ENCODE measurements at regions not wholly inside any gene's neighbourhood (a gene's known extent, or its start where the extent isn't known, plus 50 kb on each side); places are given as distances from the start of the nearest gene placed in this dataset.
"Not testable (repeated sequence)": the region's sequence is repeated elsewhere in the genome, so short reads cannot be mapped to it uniquely, and the experiment has no call there.

DNA sequence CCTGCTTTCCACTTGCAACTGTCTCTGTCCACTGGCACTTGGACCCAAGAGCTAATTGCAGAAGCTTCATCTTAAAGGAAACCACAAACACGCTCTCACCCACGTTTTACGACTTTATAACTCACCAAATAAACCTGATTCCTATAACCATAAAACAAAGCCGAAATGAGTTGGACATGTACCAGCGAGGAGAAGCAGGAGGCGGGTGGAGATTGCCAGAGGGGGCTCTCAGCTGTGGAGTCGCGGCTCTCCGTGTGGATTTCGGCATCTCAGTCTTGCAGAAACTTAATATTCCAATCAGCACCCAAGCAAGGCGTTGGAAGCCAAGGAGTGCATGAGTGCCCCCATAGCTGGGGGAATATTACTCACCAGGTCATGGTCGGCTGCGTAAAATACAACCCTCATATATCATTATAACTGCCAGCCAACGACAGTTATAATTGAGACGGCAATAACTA is 483.6 kb downstream of the MN1 start:
- DNase-seq, result peak; percentile 85
- in situ Hi-C loops (cut with HindIII; ENCODE audit: low pct_ligation_motif_present, low pct_unique_long_range_greater_than_20kb, low sequenced_read_pairs), result no loop called here

DNA sequence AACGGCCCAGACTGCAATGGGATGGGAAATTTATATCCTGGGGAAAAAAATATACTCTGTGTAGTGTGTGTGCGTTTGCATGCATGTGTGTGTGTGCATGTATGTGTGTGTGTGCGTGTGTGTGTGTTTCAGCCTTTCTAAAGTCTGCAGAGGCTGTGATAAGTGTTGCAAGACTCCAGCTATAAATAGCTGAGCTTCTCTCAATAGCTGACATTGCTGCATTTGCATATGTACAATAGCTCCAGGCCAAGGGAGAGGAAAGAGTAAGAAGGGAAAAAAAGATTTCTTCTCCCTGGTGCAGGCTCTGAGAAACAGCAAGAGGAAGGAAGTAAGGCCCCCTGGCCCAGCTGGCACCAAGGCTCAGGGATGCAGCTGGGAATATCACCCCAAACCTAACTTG is 483.0 kb downstream of the MN1 start:
- no peak for DNase-seq

DNA sequence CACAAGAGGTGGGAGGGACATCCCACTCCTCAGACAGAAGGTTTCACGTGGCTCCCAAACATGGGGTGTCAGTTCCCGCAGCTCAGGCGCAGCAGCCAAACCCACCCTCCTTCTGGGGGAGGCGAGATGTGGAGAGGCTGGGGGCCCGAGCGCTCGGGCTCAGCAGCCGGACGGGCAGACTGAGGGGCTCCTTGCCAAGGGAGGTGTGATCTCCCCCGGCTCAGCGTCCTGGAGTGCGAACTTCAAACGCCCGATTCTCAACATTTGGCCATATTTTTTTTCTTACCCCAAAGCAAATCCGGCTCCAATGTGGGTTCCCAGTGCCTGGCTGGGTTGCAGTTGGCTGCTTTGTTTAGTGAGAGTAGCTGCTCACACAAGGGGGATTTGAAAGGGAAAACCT is 477.9 kb downstream of the MN1 start:
- in situ Hi-C loops (cut with HindIII; ENCODE audit: low pct_ligation_motif_present, low pct_unique_long_range_greater_than_20kb, low sequenced_read_pairs), result no loop called here

More for the DNA sequence above, 483.0 kb downstream of the MN1 start:
- in situ Hi-C loops (cut with HindIII; ENCODE audit: low pct_ligation_motif_present, low pct_unique_long_range_greater_than_20kb, low sequenced_read_pairs), result no loop called here

DNA sequence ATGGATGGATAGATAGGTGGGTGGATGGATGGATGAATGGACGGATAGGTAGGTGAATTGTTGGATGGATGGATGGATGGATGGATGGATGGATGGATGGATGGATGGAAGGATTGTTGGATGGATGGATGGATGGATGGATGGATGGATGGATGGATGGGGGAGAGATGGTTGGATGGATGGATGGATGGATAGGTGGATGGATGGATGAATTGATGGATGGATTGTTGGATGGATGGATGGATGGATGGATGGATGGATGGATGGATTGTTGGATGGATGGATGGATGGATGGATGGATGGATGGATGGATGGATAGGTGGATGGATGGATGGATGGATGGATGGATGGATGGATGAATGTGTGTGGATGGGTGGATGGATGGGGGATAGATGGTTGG is 476.6 kb downstream of the MN1 start:
- DNase-seq; in situ Hi-C loops (cut with HindIII; ENCODE audit: low pct_ligation_motif_present, low pct_unique_long_range_greater_than_20kb, low sequenced_read_pairs): not testable (repeated sequence)

More for the DNA sequence above, 477.9 kb downstream of the MN1 start:
- DNase-seq, result no peak

DNA sequence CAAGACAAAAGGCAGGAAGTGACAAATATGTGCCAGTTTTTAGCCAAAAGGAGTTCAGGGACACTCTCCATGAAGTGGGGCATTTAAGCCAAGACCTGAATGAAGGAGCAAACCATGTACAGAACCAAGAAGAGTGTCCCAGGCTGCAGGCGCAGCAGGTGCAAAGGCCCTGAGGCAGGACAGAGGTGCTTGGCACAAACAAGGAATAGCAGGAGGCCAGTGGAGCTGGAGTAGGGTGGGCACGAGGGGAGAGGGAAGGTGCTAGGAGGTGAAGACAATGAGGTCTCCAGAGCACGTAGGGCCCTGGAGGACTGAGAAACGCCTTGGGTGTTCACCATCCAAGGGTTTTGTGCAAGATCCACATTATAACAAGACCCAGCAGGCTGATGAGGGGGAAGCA is 474.1 kb downstream of the MN1 start:
- in situ Hi-C loops (cut with HindIII; ENCODE audit: low pct_ligation_motif_present, low pct_unique_long_range_greater_than_20kb, low sequenced_read_pairs), result no loop called here
- DNase-seq, result no peak

DNA sequence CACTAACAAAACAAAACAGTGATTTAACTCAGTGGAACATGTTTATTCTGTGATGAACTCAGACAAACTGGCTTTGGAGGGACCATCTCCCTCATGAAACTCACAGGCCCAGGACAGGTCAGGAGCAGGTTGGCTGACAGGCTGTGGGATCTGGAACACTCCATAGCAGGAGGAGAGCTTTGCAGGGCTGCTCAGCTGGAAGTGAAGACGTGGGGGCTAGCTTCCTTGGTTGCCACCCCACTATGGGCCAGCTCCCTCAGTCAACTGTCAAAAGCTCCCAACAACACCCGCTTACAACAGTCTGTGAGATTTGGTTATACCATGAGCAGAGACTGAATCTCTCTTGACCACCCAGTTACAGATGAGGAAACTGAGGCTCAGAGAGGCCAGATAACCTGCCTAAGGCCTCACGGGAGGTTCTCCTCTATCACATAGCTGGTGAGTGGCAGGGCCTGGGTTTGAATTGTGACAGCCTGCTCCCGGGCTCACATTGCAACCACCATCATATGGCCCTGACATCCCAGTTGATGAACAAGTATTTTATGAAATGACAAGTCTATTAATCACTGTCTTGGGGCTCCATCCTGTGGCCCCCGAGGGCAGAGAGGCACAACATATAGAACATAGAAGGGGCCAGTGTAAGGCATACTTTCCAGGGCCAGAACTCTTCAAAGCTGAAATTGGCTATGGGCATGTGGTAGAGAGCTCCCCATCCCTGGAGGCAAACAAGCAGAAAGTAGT is 473.4 kb downstream of the MN1 start:
- no peak for DNase-seq
- in situ Hi-C loops (cut with HindIII; ENCODE audit: low pct_ligation_motif_present, low pct_unique_long_range_greater_than_20kb, low sequenced_read_pairs), result no loop called here

DNA sequence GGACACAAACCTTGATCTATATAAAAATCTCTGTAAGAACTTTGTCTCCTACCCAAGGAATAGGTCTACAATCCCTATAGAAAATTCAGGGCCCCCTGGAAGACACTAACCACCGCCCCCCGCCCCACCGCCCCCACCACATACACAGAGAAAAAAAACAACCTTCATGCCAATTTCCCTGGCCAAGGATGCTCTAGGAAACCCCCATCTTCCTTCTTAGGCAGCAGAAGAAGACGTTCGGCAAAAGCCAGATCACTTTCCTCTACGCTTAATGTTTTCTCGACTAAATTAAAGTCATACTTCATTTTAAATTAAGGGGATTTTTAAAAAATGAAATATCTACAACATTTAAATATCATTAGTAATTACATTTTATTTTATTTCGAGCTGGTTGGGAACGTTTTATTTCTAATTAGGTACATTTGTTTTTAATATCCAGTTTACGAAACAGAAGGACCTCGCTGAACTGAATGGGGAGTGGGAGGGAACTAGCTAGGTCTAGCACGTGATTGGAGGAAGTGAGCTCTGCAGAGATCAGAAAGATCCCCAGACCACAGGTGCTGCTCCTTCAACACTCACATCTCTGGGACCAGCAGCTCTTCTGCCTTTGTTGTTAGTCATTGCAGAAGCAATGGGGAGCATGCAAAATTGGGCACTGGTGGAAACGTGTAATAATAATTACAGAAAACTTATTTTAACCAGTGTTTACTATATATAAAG is 472.3 kb downstream of the MN1 start:
- DNase-seq, result no peak

DNA sequence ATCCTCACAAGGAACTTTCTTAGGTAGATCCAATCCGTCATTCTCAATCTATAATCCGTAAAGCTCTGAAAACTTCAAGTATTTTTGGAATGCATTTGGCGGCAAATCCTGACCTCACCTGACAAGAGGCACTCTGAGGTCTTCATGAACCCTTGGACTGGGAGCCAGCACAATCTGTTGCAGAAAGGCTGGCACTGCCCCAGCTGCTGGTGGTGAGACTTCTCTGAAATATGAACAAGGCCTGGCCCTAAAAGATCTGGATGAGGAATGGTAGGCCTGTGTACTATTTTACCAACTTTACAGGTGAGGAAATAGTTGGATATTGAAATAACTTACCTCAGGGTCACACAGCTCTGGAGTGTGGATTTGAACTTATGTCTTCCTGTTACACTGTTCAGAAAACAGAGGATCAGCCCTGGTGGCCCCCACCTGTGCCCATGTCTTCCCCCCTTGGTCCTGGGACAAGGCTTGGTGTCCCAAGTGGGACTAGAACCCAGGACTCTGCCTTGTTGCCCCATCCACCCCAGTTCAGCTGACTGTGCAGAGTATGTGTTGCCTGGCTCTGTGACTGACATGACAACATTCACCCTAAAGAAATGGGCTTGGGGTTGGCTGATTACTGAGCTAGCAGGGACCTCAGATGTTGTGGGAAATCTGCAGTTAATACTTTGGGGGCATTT is 471.4 kb downstream of the MN1 start:
- in situ Hi-C loops (cut with HindIII; ENCODE audit: low pct_ligation_motif_present, low pct_unique_long_range_greater_than_20kb, low sequenced_read_pairs), result no loop called here
- no peak for DNase-seq

More for the DNA sequence above, 472.3 kb downstream of the MN1 start:
- in situ Hi-C loops (cut with HindIII; ENCODE audit: low pct_ligation_motif_present, low pct_unique_long_range_greater_than_20kb, low sequenced_read_pairs), result no loop called here

DNA sequence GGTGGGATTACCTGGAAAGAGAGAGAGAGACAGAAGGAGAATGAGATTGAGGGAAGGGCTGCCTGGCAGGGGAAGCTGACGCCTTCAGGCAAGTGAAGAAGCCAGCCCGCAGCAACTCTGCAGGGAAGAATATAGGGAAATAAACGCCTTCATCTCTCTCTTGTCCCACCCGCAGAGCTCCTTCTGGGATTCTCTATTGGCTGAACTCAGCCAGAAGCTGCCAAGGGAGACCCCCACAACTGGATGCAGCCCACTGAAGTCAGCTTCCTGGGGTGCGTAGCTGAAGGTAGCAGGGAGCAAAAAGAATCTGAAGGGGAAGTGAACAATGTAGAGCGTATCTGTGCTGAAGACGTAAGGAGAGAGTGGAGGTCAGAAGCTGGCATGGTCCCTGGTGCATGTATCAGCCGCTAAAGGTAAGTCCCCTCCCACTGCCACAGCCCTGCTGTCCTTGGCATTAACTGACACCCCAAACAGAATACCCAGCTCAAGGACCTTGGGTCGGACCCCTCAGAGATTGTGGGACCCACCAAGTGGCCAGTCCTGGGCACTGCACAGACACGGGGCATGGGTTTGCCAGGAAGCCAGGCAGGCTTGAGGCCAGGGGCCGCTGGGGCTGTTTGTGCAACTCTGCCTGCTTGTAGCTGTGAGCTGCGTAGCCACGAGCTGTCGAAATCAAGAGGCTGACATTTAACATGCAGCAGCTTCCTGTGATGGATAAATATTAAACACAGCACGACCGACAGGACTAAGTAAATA is 469.9 kb downstream of the MN1 start:
- in situ Hi-C loops (cut with HindIII; ENCODE audit: low pct_ligation_motif_present, low pct_unique_long_range_greater_than_20kb, low sequenced_read_pairs), result no loop called here
- DNase-seq, result peak; percentile 50

DNA sequence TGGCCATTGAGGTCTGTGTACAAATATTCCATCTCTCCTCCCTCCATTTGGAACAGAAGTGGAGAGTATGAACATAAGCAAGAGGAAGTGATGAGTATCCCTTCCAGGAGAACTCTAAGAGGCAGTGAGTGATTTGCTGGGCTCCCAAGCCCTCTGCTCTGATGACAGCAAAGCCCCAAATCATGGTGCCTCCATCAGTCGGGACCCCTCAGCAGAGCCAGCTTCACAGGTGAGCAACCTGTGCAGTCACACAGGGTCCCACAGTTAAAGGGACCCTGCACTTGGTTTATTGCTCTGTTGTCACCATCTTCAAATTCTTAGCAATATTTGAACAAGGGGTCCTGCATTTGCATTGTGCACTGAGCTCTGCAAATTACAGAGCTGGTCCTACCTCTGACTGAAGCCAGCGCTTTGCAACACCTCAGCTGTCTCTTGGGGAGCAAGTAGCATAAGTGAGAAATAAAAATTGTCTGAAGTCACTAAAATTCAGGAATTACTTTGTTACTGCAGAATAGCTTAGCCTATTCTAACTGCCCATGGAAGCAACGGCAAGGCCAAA is 466.4 kb downstream of the MN1 start:
- no peak for DNase-seq
- in situ Hi-C loops (cut with HindIII; ENCODE audit: low pct_ligation_motif_present, low pct_unique_long_range_greater_than_20kb, low sequenced_read_pairs), result no loop called here

DNA sequence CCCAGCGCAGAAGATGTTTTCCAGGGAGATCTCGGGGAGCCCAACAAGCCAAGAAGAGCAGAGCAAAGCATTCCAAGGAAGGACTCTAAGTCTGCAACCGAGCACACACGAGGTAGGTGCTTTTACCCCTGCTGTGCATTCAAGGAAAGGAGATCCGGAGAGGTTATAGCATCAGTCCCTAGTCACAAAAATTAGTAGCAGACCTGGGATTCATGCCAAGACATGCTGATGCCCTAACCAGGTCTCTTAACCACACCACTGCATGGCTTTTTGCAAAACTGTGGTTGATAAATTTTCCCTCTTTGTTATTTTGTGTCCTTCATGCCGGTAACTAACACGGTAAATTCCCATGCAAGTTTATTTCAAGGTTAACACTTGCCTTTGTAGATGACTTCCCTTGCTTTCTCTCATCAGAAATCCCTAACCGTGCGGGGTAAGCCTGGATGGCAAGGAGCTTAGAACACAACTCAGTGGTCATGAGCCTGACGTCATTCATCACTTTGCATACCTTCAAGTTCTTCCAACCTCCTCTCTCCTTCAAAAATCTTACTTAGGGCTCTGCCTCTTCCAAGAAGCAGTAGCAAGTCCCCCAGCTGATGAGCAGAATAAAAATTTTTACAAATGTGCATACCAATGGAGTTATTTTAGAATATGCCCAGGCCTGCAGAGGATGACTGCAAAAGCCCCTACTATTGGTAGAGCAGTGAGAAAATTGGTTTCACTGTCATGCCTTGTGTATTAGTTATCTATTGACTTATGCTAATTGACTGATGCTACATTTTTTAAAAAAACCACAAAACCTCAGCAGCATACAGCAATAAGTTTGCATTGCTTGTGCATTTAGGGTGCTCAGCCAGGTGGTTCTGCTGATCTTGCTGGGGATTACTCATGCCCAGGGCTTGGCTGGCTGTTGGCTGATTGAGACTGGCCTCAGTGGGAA is 465.1 kb downstream of the MN1 start:
- in situ Hi-C loops (cut with HindIII; ENCODE audit: low pct_ligation_motif_present, low pct_unique_long_range_greater_than_20kb, low sequenced_read_pairs), result no loop called here
- DNase-seq, result peak; percentile 52

DNA sequence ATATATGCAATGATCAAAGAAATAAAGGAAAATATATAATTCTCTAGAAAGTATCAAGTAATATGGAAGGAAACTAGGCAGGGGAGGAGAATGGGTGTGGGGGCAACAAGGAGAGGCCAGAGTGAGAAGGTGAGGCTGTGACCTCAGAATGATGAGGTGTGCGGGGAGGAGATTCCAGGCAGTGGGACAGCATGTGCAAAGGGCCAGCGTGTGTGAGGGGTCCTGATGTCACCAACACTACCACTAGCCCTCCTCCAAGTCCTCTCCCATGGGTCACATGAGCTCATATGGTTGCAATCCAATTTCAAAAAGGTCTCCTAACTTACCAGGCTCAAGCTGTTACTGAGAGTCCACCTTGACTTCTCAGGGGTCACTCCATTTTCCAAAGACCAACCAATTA is 463.9 kb downstream of the MN1 start:
- no peak for DNase-seq
- in situ Hi-C loops (cut with HindIII; ENCODE audit: low pct_ligation_motif_present, low pct_unique_long_range_greater_than_20kb, low sequenced_read_pairs), result no loop called here

DNA sequence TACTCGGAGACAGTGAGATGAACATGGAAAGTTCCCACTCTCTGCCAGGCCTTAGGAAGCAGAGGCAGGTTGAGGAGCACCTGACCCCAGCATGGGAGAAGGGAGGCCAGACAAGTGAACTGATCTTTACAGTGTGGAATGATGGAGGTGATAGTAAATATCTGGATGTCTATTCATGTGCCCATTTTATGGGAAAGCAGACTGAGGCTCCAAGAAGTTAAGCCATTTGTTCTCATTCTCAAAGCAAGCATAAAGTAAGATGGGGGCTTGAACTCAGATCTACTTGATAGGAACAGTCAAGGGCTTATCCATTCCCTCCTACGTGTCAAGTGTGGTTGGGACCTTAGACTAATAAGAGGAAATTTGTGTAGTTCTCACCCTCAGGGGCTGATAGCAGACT is 461.5 kb downstream of the MN1 start:
- DNase-seq, result no peak
- in situ Hi-C loops (cut with HindIII; ENCODE audit: low pct_ligation_motif_present, low pct_unique_long_range_greater_than_20kb, low sequenced_read_pairs), result no loop called here

DNA sequence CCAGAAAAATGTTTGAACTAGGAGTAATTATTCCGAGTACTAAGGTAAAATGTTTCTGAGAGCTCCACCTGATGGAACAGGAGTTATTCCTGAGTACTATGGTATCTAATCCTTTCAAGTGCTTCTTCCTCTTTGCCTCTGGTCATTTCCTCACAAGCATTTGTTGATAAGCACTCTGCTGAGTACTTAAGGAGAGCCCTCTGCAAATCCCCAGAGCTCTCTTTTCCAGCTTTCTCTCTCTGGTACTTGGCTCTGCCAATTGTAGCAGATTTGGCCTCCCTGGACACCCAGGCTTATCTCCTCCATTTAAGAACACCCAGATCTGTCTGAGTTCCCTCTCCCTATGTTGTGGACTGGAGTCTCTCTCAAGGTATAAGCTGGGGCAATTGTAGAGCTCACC is 457.0 kb downstream of the MN1 start:
- in situ Hi-C loops (cut with HindIII; ENCODE audit: low pct_ligation_motif_present, low pct_unique_long_range_greater_than_20kb, low sequenced_read_pairs), result no loop called here
- no peak for DNase-seq

DNA sequence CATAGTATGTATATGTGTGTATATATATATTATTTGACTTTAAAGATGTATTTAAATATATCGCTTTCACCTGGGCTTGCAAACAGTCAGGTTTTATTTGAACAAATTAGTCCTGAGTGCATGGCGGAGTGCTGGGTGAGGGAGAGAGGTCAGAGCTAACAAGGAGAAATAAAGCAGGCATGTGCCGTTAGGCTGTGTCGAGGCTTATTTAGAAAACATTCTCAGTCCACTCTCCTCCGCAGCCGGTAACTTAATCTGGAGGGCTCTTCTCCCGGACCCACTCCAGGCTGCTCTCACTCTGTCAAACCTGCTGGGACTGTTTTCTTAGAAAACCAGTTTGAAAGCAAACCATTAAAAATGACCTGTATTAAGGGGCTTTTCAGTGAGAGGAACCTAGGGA is 455.9 kb downstream of the MN1 start:
- no peak for DNase-seq
- in situ Hi-C loops (cut with HindIII; ENCODE audit: low pct_ligation_motif_present, low pct_unique_long_range_greater_than_20kb, low sequenced_read_pairs), result no loop called here

DNA sequence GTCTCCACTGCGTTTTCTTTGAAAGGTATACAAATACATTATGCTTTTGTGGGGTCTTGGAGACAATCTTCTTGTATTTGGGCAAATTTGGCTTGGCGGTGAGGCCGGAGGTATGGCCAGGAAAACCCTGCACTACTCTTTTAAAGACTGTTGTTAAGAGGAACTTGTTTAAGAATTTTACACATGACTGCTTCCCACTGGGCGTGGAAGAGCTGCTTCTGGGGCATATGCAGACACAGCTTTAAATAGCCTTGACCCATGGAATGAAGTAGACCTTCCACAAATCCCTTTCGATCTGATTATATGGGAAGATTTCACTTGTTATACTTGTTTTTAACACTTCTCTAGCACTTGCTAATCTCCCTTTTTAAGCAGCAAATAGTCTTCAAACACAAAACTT is 453.6 kb downstream of the MN1 start:
- in situ Hi-C loops (cut with HindIII; ENCODE audit: low pct_ligation_motif_present, low pct_unique_long_range_greater_than_20kb, low sequenced_read_pairs), result no loop called here
- peak; percentile 64 for DNase-seq

DNA sequence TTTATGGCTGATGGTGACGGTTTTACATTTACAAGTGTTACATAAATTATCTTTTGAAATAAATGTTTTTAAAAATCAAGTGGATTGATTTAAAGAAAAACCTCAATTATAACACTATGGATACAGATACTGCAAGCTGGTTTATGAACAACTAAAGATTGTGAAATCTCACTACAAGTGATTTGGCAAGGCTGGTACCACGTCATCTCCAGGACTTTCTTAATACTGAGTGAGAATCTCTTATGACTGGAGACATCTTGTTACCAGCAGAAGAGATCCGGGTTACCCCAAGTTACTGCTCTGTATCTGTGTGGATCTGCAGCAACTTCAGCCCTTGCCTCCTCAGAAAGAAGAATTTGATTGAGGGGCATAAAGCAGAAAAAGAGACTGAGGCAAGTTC is 452.9 kb downstream of the MN1 start:
- in situ Hi-C loops (cut with HindIII; ENCODE audit: low pct_ligation_motif_present, low pct_unique_long_range_greater_than_20kb, low sequenced_read_pairs), result no loop called here
- peak; percentile 65 for DNase-seq

DNA sequence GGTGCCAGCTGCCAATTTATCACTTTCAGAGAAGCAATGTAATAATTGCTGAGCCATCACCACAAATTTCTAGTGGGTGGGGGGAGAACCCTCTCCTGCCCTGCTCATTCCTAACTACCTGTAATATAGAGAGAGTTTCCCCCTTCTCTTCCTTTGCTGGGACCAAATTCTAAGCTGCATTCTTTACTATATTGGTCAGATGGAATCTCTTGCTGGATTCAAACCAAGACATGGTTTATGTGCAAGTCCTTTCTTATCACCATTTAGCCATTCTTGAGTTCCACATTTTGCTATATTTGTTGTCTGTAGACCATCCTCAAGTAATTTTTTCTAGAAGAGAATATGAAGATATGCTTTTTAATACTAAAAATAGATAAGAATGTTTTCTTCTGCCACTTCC is 452.1 kb downstream of the MN1 start:
- in situ Hi-C loops (cut with HindIII; ENCODE audit: low pct_ligation_motif_present, low pct_unique_long_range_greater_than_20kb, low sequenced_read_pairs), result no loop called here
- no peak for DNase-seq

All from ACHN (cell line).